HCT116 (cell line): ENCODE measurements at regions not wholly inside any gene's neighbourhood (a gene's known extent, or its start where the extent isn't known, plus 50 kb on each side); places are given as distances from the start of the nearest gene placed in this dataset.

Experiments
- ATAC-seq: fragments of 200-7000 bp; cut with Tn5 transposase; 2 replicates; pipeline ENCODE4 v1.9.1; 2020; ENCODE audit warnings: mild to moderate bottlenecking, moderate library complexity
- BruUV-seq: library from RNA; stranded (reverse); fragments of 400-500 nt; replicated peaks from 2 replicates; lab custom pipeline; 2021; lab: Mats Ljungman, UMichigan
- CTCF ChIA-PET: fragments of 300-600 bp; sonication (Branson Sonifier 250); formaldehyde crosslinking; loops from one replicate; lab custom pipeline; 2021; ENCODE audit warnings: antibody characterized with exemption; lab: Charles Lee
- POLR2A ChIA-PET: fragments of 300-600, 350-600 bp; sonication (Branson Sonifier 250); formaldehyde crosslinking; loops from one replicate; lab custom pipeline; 2021; ENCODE audit warnings: antibody characterized with exemption; lab: Charles Lee
- RAD21 ChIA-PET, 2 experiments: fragments of 300-600 bp; sonication (Branson Sonifier 250); formaldehyde crosslinking; loops; one replicate each; lab custom pipeline; 2023; ENCODE audit warnings: low total read pairs in 2 of 2; ENCODE audit not compliant: uncharacterized antibody in 2 of 2, unreplicated experiment in 2 of 2, low non-redundant PET in 1 of 2; lab: Charles Lee
- DNase-seq: peaks from one replicate; pipeline ENCODE4 v3.0.0-alpha.2; 2010; ENCODE audit warnings: low read depth, low spot score
- H2AFZ ChIP-seq: fragments of 200-600 bp; shearing (Covaris generic), sonication (generic); 2 replicates; pipeline ENCODE4 v1.6.1; 2017; ENCODE audit warnings: low read depth, mixed run types, mixed read lengths, antibody characterized with exemption, low read length; ENCODE audit not compliant: poor library complexity, severe bottlenecking
- H3K27ac ChIP-seq: 2 replicates; pipeline ENCODE4 v1.5.1; 2012; ENCODE audit warnings: low read depth, low read length
- H3K27me3 ChIP-seq: fragments of 200-600 bp; sonication (generic); 2 replicates; pipeline ENCODE4 v1.6.1; 2016; ENCODE audit warnings: mixed run types, low read length, mixed read lengths; ENCODE audit not compliant: insufficient read depth
- H3K36me3 ChIP-seq, 2 experiments: fragments of 200-500 bp in 1 of 2; fragments of 200-600 bp in 1 of 2; sonication (Bioruptor generic) in 1 of 2; sonication (generic) in 1 of 2; 2 replicates each; pipeline versions ENCODE4 v1.5.1 to v1.6.1; 2014 to 2016; ENCODE audit warnings: low read length in 2 of 2, inconsistent platforms in 1 of 2, mixed read lengths in 1 of 2, mixed run types in 1 of 2; ENCODE audit not compliant: insufficient read depth in 2 of 2, control insufficient read depth in 1 of 2
- H3K4me1 ChIP-seq, 2 experiments: fragments of 200-600 bp in 1 of 2; sonication (generic) in 1 of 2; 2 replicates each; pipeline versions ENCODE4 v1.5.1 to v1.6.1; 2012 to 2017; ENCODE audit warnings: low read length in 2 of 2, inconsistent platforms in 1 of 2, mild to moderate bottlenecking in 1 of 2, mixed read lengths in 1 of 2, mixed run types in 1 of 2, moderate library complexity in 1 of 2; ENCODE audit not compliant: insufficient read depth in 2 of 2, control insufficient read depth in 1 of 2
- H3K4me2 ChIP-seq: fragments of 200-600 bp; sonication (generic); 2 replicates; pipeline ENCODE4 v1.6.1; 2017; ENCODE audit warnings: mixed run types, low read length, mixed read lengths
- H3K4me3 ChIP-seq, 2 experiments: fragments of 200-600 bp in 1 of 2; sonication (generic) in 1 of 2; replicated peaks in 1 of 2; 2 replicates each; pipeline ENCODE4 v1.5.1; 2011 to 2016; ENCODE audit warnings: low read length in 2 of 2, control low read depth in 1 of 2, low read depth in 1 of 2, mild to moderate bottlenecking in 1 of 2, mixed read lengths in 1 of 2, mixed run types in 1 of 2
- H3K79me2 ChIP-seq: fragments of 200-600 bp; sonication (generic); 2 replicates; pipeline ENCODE4 v1.6.1; 2017; ENCODE audit warnings: mild to moderate bottlenecking, mixed run types, low read length, moderate library complexity, mixed read lengths; ENCODE audit not compliant: insufficient read depth
- H3K9ac ChIP-seq: fragments of 200-600 bp; sonication (generic); 2 replicates; pipeline ENCODE4 v1.6.1; 2016; ENCODE audit warnings: low read length, mixed read lengths
- H3K9me2 ChIP-seq: fragments of 200-600 bp; sonication (generic), shearing (Covaris generic); 2 replicates; pipeline ENCODE4 v1.6.1; 2017; ENCODE audit warnings: mixed run types, mild to moderate bottlenecking, moderate library complexity; ENCODE audit not compliant: insufficient read depth
- H3K9me3 ChIP-seq, 2 experiments: fragments of 200-500 bp in 1 of 2; fragments of 200-600 bp in 1 of 2; sonication (Bioruptor generic) in 1 of 2; sonication (generic) in 1 of 2; 2 replicates each; pipeline ENCODE4 v1.6.1; 2014 to 2017; ENCODE audit warnings: low read length in 2 of 2, mixed read lengths in 2 of 2, inconsistent platforms in 1 of 2, low read depth in 1 of 2, mild to moderate bottlenecking in 1 of 2, mixed run types in 1 of 2, moderate library complexity in 1 of 2; ENCODE audit not compliant: control insufficient read depth in 1 of 2, insufficient read depth in 1 of 2
- H4K20me1 ChIP-seq: fragments of 200-600 bp; sonication (generic), shearing (Covaris generic); 2 replicates; pipeline ENCODE4 v1.6.1; 2017; ENCODE audit warnings: mixed run types, mild to moderate bottlenecking, moderate library complexity; ENCODE audit not compliant: insufficient read depth
- CBX3 ChIP-seq: IDR thresholded peaks from 2 replicates; pipeline ENCODE4 v1.6.1; 2012; ENCODE audit warnings: low read depth
- CEBPB ChIP-seq: IDR thresholded peaks from 2 replicates; pipeline ENCODE4 v1.6.1; 2012; ENCODE audit warnings: low read depth
- EGR1 ChIP-seq: IDR thresholded peaks from 2 replicates; pipeline ENCODE4 v1.6.1; 2012; ENCODE audit warnings: low read depth
- ELF1 ChIP-seq: IDR thresholded peaks from 2 replicates; pipeline ENCODE4 v1.6.1; 2012; ENCODE audit warnings: low read depth, borderline replicate concordance
- JUND ChIP-seq: IDR thresholded peaks from 2 replicates; pipeline ENCODE4 v1.6.1; 2012
- POLR2A ChIP-seq: IDR thresholded peaks from 2 replicates; pipeline ENCODE4 v1.7.0; 2011; ENCODE audit warnings: borderline replicate concordance; ENCODE audit not compliant: insufficient read depth, insufficient read length; ENCODE audit errors: extremely low read depth
- POLR2AphosphoS5 ChIP-seq: IDR thresholded peaks from 2 replicates; pipeline ENCODE4 v1.6.1; 2011; ENCODE audit warnings: mild to moderate bottlenecking, low read depth, low read length, moderate library complexity
- RAD21 ChIP-seq: IDR thresholded peaks from 2 replicates; pipeline ENCODE4 v1.6.1; 2012; ENCODE audit warnings: low read depth, mild to moderate bottlenecking
- SIN3A ChIP-seq: IDR thresholded peaks from 2 replicates; pipeline ENCODE4 v1.6.1; 2012; ENCODE audit warnings: low read depth
- YY1 ChIP-seq: IDR thresholded peaks from 2 replicates; pipeline ENCODE4 v1.6.1; 2011; ENCODE audit warnings: low read length, low read depth, moderate library complexity, mild to moderate bottlenecking; ENCODE audit not compliant: insufficient replicate concordance; ENCODE audit errors: extremely low read depth
- ZFX ChIP-seq: fragments of 450-650 bp; IDR thresholded peaks from 2 replicates; pipeline ENCODE4 v1.6.1; 2017
- ZNF274 ChIP-seq: fragments of 200-500 bp; sonication (Bioruptor generic); IDR thresholded peaks from 2 replicates; pipeline ENCODE4 v1.6.1; 2014; ENCODE audit warnings: mild to moderate bottlenecking, low read depth, low read length, inconsistent platforms
- intact Hi-C: fragments of 100-400 bp; cut with micrococcal nuclease; formaldehyde crosslinking; loops from 2 replicates; pipeline ENCODE4 v1.10.0; 2022
- TF ChIP-seq, protein P1 (sequence below): IDR thresholded peaks from 2 replicates; pipeline ENCODE4 v1.6.1; 2012; ENCODE audit warnings: low read depth
- TF ChIP-seq, protein P2 (sequence below), 3 experiments: fragments of 200-600 bp in 1 of 3; sonication (generic) in 1 of 3; IDR thresholded peaks in 2 of 3; conservative IDR thresholded peaks in 1 of 3; 2 replicates each; pipeline ENCODE4 v1.5.1; 2012 to 2017; ENCODE audit warnings: low read depth in 2 of 3, low read length in 2 of 3, antibody characterized with exemption in 1 of 3, borderline replicate concordance in 1 of 3, control low read depth in 1 of 3, mild to moderate bottlenecking in 1 of 3, mixed read lengths in 1 of 3, mixed run types in 1 of 3, moderate library complexity in 1 of 3; ENCODE audit not compliant: insufficient read depth in 1 of 3
- TF ChIP-seq, protein P3 (sequence below): IDR thresholded peaks from 2 replicates; pipeline ENCODE4 v1.6.1; 2012

DNA sequence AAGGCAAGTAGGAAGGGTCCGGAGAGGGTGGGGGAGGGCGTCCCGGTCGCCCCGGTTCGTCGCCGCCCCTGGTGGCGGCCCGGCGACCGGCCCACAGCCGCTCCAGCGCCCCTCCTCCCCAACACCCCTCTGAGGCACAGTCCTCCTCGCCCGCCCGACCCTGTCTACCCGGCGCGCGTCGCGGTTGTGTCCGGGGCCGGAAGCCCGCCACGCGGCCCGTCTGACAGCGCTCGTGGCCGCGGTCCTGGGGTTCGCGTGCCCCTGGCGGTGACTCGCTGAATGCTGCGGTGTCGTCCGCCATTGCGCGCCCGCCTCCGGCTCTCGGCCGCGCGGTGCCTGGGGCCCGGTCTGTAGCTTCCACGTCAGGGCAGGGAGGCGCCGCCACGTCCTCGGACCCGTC is 335.3 kb upstream of the DEFB115 start:
- Histone ChIP-seq H3K27ac (no peak overlapping the region), H3K9ac (no peak overlapping the region), H3K79me2 (no peaks in the 10 kb centered on the region), H3K9me2 (no peaks in the 10 kb centered on the region), H3K4me3 (no peak overlapping the region), H3K9me3 (no peaks in the 10 kb centered on the region), H4K20me1 (no peaks in the 10 kb centered on the region), H3K4me2 (no peak overlapping the region), H3K4me1 (no peaks in the 10 kb centered on the region), H3K27me3 (no peaks in the 10 kb centered on the region), H3K36me3 (no peaks in the 10 kb centered on the region), H2AFZ (no peak overlapping the region)
- intact Hi-C loops, result no loop called here
- ChIA-PET CTCF (no interaction called here), POLR2A (no interaction called here), RAD21 (no interaction called here)
- no TSS peak for BruUV-seq
- TF ChIP-seq JUND, result no peak
- no peak for TF ChIP-seq CBX3
- no peak for TF ChIP-seq ZNF274
- TF ChIP-seq, protein P1, sequence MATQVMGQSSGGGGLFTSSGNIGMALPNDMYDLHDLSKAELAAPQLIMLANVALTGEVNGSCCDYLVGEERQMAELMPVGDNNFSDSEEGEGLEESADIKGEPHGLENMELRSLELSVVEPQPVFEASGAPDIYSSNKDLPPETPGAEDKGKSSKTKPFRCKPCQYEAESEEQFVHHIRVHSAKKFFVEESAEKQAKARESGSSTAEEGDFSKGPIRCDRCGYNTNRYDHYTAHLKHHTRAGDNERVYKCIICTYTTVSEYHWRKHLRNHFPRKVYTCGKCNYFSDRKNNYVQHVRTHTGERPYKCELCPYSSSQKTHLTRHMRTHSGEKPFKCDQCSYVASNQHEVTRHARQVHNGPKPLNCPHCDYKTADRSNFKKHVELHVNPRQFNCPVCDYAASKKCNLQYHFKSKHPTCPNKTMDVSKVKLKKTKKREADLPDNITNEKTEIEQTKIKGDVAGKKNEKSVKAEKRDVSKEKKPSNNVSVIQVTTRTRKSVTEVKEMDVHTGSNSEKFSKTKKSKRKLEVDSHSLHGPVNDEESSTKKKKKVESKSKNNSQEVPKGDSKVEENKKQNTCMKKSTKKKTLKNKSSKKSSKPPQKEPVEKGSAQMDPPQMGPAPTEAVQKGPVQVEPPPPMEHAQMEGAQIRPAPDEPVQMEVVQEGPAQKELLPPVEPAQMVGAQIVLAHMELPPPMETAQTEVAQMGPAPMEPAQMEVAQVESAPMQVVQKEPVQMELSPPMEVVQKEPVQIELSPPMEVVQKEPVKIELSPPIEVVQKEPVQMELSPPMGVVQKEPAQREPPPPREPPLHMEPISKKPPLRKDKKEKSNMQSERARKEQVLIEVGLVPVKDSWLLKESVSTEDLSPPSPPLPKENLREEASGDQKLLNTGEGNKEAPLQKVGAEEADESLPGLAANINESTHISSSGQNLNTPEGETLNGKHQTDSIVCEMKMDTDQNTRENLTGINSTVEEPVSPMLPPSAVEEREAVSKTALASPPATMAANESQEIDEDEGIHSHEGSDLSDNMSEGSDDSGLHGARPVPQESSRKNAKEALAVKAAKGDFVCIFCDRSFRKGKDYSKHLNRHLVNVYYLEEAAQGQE, result no peak
- TF ChIP-seq CEBPB, result no peak
- no peak for TF ChIP-seq ZFX
- TF ChIP-seq, protein P2, sequence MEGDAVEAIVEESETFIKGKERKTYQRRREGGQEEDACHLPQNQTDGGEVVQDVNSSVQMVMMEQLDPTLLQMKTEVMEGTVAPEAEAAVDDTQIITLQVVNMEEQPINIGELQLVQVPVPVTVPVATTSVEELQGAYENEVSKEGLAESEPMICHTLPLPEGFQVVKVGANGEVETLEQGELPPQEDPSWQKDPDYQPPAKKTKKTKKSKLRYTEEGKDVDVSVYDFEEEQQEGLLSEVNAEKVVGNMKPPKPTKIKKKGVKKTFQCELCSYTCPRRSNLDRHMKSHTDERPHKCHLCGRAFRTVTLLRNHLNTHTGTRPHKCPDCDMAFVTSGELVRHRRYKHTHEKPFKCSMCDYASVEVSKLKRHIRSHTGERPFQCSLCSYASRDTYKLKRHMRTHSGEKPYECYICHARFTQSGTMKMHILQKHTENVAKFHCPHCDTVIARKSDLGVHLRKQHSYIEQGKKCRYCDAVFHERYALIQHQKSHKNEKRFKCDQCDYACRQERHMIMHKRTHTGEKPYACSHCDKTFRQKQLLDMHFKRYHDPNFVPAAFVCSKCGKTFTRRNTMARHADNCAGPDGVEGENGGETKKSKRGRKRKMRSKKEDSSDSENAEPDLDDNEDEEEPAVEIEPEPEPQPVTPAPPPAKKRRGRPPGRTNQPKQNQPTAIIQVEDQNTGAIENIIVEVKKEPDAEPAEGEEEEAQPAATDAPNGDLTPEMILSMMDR (IDR thresholded peaks at IDR 0.05 in 2 of 3, conservative IDR thresholded peaks at IDR 0.05 in 1 of 3; ENCODE audit: borderline replicate concordance in 1 of 3, insufficient read depth in 1 of 3, low read depth in 2 of 3, low read length in 2 of 3), result no peak
- TF ChIP-seq ELF1, result no peak
- TF ChIP-seq, protein P3, sequence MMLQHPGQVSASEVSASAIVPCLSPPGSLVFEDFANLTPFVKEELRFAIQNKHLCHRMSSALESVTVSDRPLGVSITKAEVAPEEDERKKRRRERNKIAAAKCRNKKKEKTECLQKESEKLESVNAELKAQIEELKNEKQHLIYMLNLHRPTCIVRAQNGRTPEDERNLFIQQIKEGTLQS, result no peak
- no peak for TF ChIP-seq POLR2AphosphoS5
- TF ChIP-seq YY1, result no peak
- no peak for TF ChIP-seq SIN3A
- no peak for TF ChIP-seq RAD21
- TF ChIP-seq POLR2A, result no peak
- no peak for TF ChIP-seq EGR1
- ATAC-seq (no peak), DNase-seq (no peak)
